ENCODE measurements at regions not wholly inside any gene's neighbourhood (a gene's known extent, or its start where the extent isn't known, plus 50 kb on each side); places are given as distances from the start of the nearest gene placed in this dataset.

GRCh38 chr6:4466769-4467480 is 309.3 kb upstream of the CDYL start:
- TF ChIP-seq CTCF (IDR thresholded peaks at IDR 0.05) (peak in 1 of 6 experiments; percentile 12), POLR2A (IDR thresholded peaks at IDR 0.05) (no peak)
